Fibroblast of villous mesenchyme (primary cell): ENCODE measurements at regions not wholly inside any gene's neighbourhood (a gene's known extent, or its start where the extent isn't known, plus 50 kb on each side); places are given as distances from the start of the nearest gene placed in this dataset.

Experiments used
- DNase-seq: peaks from one replicate; pipeline ENCODE4 v3.0.0-alpha.2; 2010; ENCODE audit warnings: low read depth
- H3K4me3 ChIP-seq: 2 replicates; pipeline ENCODE4 v1.5.1; 2011; ENCODE audit warnings: low read depth, mild to moderate bottlenecking, low read length
- TF ChIP-seq, protein P1 (sequence below): IDR thresholded peaks from 2 replicates; pipeline ENCODE4 v1.5.1; 2012; ENCODE audit warnings: low read depth, mild to moderate bottlenecking, low read length; ENCODE audit not compliant: insufficient read depth

DNA sequence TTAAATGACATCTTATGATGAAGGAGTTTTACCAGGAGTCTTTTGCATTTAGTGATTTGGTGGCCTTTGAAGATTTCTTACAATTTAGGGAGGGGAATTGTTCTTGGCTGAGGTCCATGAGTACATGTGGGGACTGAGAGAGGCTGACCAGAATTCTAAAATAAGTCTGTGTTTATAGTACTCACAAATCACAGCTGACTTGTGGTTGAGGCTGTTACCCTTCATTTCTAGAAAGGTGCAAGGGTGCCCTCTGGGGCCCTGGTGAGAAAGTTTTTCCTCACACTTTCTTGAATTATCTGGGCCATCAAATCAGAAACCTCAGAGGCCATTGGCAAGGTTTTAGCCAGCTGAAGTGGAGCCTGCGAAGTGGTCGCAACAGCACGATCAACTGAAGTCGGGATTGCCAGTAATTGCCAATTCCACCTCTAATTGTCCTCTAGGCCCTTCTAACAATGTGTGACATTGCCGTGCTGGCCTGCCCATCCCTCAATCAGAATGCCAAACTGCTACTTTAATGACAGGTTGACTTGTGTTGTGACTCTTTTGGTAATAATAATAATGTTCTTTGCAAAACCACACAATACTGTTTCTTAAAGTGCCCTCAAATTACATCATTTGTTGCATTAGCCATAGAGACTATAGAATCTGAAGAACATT is 221.6 kb downstream of the OGFRL1 start:
- no peak overlapping the region for H3K4me3 ChIP-seq
- TF ChIP-seq, protein P1, sequence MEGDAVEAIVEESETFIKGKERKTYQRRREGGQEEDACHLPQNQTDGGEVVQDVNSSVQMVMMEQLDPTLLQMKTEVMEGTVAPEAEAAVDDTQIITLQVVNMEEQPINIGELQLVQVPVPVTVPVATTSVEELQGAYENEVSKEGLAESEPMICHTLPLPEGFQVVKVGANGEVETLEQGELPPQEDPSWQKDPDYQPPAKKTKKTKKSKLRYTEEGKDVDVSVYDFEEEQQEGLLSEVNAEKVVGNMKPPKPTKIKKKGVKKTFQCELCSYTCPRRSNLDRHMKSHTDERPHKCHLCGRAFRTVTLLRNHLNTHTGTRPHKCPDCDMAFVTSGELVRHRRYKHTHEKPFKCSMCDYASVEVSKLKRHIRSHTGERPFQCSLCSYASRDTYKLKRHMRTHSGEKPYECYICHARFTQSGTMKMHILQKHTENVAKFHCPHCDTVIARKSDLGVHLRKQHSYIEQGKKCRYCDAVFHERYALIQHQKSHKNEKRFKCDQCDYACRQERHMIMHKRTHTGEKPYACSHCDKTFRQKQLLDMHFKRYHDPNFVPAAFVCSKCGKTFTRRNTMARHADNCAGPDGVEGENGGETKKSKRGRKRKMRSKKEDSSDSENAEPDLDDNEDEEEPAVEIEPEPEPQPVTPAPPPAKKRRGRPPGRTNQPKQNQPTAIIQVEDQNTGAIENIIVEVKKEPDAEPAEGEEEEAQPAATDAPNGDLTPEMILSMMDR: peak; percentile 76
- DNase-seq: peak; percentile 90

DNA sequence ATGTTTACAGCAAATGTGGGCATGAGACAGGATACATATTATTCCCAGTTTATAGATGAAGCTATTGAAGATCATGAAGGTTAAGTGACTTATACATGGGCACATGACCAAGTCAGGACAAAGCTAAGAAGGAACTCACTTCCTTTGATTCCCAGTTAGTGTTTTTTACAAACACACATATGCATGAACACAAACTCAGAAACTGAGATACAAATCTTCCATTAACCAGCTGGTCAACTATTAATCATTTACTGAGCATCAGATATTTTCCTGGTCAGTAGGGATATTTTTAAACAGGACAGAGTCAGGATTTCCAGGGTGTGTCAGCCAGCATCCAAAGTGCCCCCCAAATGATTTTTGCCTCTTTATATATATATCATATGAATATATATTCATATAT is 222.2 kb downstream of the OGFRL1 start:
- no peak overlapping the region for H3K4me3 ChIP-seq
- TF ChIP-seq, protein P1: no peak
- DNase-seq: no peak

DNA sequence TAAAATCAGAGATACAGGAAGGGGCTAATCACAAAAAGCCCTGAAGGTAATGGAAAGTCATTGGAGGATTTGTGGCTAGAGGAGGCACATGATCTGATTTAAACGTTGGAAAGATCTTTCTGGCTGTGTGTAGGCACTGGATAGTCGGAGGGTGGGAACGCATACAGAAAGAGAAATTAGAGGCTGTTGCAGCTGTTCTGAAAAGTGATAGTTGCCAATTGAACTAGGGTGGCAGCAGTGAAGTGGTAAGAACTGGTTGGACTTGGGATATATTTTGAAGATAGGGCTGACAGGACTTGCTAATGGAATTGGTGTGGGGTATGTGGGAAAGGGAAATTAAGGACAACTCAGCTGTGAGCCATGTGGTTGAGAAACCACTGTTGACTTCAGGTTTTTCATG is 223.6 kb downstream of the OGFRL1 start:
- TF ChIP-seq, protein P1: no peak
- no peak for DNase-seq
- H3K4me3 ChIP-seq: no peak overlapping the region

DNA sequence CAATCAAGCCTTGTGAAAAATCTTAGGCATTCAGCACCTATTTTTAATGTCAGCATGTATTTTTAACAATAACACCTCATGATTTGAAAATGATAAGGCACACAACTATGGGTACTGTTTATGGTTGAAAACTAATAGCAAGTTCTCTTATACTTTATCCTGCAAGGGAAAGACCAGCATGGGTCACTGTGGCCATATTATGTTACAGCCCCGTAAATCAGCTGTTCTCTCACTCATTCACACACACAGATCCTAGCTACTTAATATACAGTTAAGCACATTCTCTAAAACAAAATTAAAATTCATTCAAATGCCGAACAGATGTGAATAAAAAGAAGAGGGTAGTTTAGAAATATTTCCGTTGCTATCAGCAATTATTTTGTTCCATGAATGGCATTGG is 224.4 kb downstream of the OGFRL1 start:
- TF ChIP-seq, protein P1: no peak
- no peak for DNase-seq
- no peak overlapping the region for H3K4me3 ChIP-seq

DNA sequence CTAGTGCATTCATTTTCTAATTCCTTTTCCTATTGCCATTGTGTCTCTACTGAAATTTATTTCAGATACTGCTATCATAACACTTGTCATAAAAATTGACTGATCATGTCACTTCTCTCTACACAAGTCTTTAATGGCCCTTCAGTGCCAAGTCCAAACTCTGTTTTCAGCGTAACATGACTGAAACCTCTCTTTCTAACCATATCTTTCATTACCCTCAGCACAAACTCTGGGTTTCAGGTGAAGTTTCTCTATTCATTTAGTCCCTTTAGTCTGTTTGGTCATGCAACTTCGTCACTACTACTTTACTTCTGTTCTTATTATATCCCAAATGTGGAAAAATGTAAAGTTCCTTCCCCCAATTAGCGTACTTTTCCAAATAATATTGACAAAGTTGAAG is 234.9 kb downstream of the OGFRL1 start:
- TF ChIP-seq, protein P1: no peak
- no peak overlapping the region for H3K4me3 ChIP-seq
- DNase-seq: no peak

DNA sequence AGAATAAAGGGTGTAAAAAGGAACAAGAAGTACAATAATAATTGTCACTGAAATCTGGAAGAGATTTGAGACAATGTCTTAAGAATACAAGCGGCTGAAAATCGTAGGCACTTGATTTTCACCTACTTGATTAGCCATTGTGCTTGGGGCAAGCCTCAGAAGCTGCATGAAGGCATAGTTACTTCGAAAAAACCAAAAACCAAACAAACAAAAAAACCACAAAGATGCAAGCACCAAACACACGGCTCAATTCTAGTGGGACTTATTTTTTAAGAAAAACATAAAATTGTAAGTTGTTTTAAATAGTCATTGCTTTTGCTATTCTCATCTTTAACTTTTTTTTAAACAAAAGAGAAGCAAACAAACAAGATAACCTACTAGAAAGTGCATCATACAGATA is 235.6 kb downstream of the OGFRL1 start:
- TF ChIP-seq, protein P1: no peak
- DNase-seq: no peak
- no peak overlapping the region for H3K4me3 ChIP-seq

DNA sequence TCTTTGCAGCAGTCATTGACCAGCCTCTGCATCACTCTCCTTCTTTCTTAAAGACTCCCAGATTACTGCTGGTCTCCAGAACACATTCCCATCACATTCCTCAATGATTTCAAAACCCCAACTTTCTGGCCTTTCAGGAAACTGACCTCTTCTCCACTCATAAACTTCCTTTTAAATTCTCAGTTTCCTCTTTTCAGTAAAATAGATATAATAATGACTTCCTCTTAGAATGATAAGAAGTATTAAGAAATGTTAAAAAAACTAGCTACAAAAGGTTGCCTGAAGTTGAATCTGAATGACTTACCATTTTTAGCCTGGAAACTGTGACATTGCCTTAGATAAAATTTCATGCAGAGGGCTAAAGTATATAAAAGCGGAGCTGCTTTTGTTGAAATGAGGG is 239.3 kb downstream of the OGFRL1 start:
- TF ChIP-seq, protein P1: no peak
- no peak overlapping the region for H3K4me3 ChIP-seq
- peak; percentile 48 for DNase-seq
